ENCODE measurements at regions not wholly inside any gene's neighbourhood (a gene's known extent, or its start where the extent isn't known, plus 50 kb on each side); places are given as distances from the start of the nearest gene placed in this dataset.

- no peak for DNase-seq
These were observed 50.6 kb upstream of the RAB4A start for GRCh38 chr1:229220163-229220846.

GRCh38 chr1:229221106-229222019 lies 49.5 kb upstream of the RAB4A start:
- DNase-seq: no peak

All from anterior cingulate cortex (tissue), 58 donors.